ENCODE measurements at regions not wholly inside any gene's neighbourhood (a gene's known extent, or its start where the extent isn't known, plus 50 kb on each side); places are given as distances from the start of the nearest gene placed in this dataset.

- Histone ChIP-seq H3K9me3 (no peaks in the 10 kb centered on the region), H3K4me3 (no peak overlapping the region), H3K4me1 (replicated peaks) (no peaks in the 10 kb centered on the region), H3K27me3 (replicated peaks; ENCODE audit: insufficient read depth) (no peaks in the 10 kb centered on the region), H3K36me3 (no peaks in the 10 kb centered on the region), H3K27ac (no peak overlapping the region)
- TF ChIP-seq CTCF (IDR thresholded peaks at IDR 0.05) (no peak), POLR2A (IDR thresholded peaks at IDR 0.05) (no peak), POLR2AphosphoS5 (IDR thresholded peaks at IDR 0.05) (no peak)
- intact Hi-C loops (cut with DNase I) = no loop called here
- no peak for DNase-seq (ENCODE audit: low spot score)
These were observed 645.0 kb downstream of the MMUT start for GRCh38 chr6:48818052-48818412.

GRCh38 chr6:48817333-48818051, 645.6 kb downstream of the MMUT start:
- no peak overlapping the region for H3K27ac ChIP-seq
- WGBS = 71% methylated on average over 4 of the region's 4 CpGs
- H3K4me3 ChIP-seq = no peak overlapping the region
- no peak for DNase-seq (ENCODE audit: low spot score)
- TF ChIP-seq CTCF (IDR thresholded peaks at IDR 0.05) (no peak), POLR2A (IDR thresholded peaks at IDR 0.05) (no peak), POLR2AphosphoS5 (IDR thresholded peaks at IDR 0.05) (no peak)
- intact Hi-C loops (cut with DNase I) = no loop called here
- H3K9me3 ChIP-seq = no peaks in the 10 kb centered on the region
- no peaks in the 10 kb centered on the region for H3K36me3 ChIP-seq
- H3K4me1 ChIP-seq (replicated peaks) = no peaks in the 10 kb centered on the region
- H3K27me3 ChIP-seq (replicated peaks; ENCODE audit: insufficient read depth) = no peaks in the 10 kb centered on the region

GRCh38 chr6:48814957-48815356, 648.1 kb downstream of the MMUT start:
- intact Hi-C loops (cut with DNase I) = no loop called here
- Histone ChIP-seq H3K27me3 (replicated peaks; ENCODE audit: insufficient read depth) (no peaks in the 10 kb centered on the region), H3K27ac (no peak overlapping the region), H3K4me3 (no peak overlapping the region), H3K36me3 (no peaks in the 10 kb centered on the region), H3K4me1 (replicated peaks) (no peaks in the 10 kb centered on the region), H3K9me3 (no peaks in the 10 kb centered on the region)
- no peak for DNase-seq (ENCODE audit: low spot score)
- TF ChIP-seq POLR2AphosphoS5 (IDR thresholded peaks at IDR 0.05) = no peak
- no peak for TF ChIP-seq CTCF (IDR thresholded peaks at IDR 0.05)
- no peak for TF ChIP-seq POLR2A (IDR thresholded peaks at IDR 0.05)

- 39% methylated on average over 3 of the region's 3 CpGs for WGBS
- Histone ChIP-seq H3K4me3 (no peak overlapping the region), H3K36me3 (no peaks in the 10 kb centered on the region), H3K9me3 (no peaks in the 10 kb centered on the region), H3K4me1 (replicated peaks) (no peaks in the 10 kb centered on the region), H3K27me3 (replicated peaks; ENCODE audit: insufficient read depth) (no peaks in the 10 kb centered on the region), H3K27ac (no peak overlapping the region)
- no peak for DNase-seq (ENCODE audit: low spot score)
- TF ChIP-seq POLR2A (IDR thresholded peaks at IDR 0.05) (no peak), POLR2AphosphoS5 (IDR thresholded peaks at IDR 0.05) (no peak), CTCF (IDR thresholded peaks at IDR 0.05) (no peak)
- intact Hi-C loops (cut with DNase I) = no loop called here
These were observed 649.2 kb downstream of the MMUT start for GRCh38 chr6:48813836-48814235.

- Histone ChIP-seq H3K27me3 (replicated peaks; ENCODE audit: insufficient read depth) (no peaks in the 10 kb centered on the region), H3K27ac (no peak overlapping the region), H3K4me3 (no peak overlapping the region), H3K9me3 (no peaks in the 10 kb centered on the region), H3K36me3 (no peaks in the 10 kb centered on the region), H3K4me1 (replicated peaks) (no peaks in the 10 kb centered on the region)
- no peak for DNase-seq (ENCODE audit: low spot score)
- TF ChIP-seq POLR2AphosphoS5 (IDR thresholded peaks at IDR 0.05) = no peak
- no peak for TF ChIP-seq CTCF (IDR thresholded peaks at IDR 0.05)
- TF ChIP-seq POLR2A (IDR thresholded peaks at IDR 0.05) = no peak
- intact Hi-C loops (cut with DNase I) = no loop called here
- 81% methylated on average over 2 of the region's 2 CpGs for WGBS
These were observed 653.4 kb downstream of the MMUT start for GRCh38 chr6:48809700-48810099.

All from prostate gland (tissue), 2 donors.